HepG2 (cell line): ENCODE measurements at regions not wholly inside any gene's neighbourhood (a gene's known extent, or its start where the extent isn't known, plus 50 kb on each side); places are given as distances from the start of the nearest gene placed in this dataset.

ENCODE experiments used
- ARID5B ChIP-seq: IDR thresholded peaks from 2 replicates; pipeline ENCODE4 v1.4.0; 2020; ENCODE audit warnings: mild to moderate bottlenecking, missing genetic modification reagents
- BCL3 ChIP-seq: sonication (generic); formaldehyde crosslinking; IDR thresholded peaks from 2 replicates; pipeline ENCODE4 v1.5.1; 2020; ENCODE audit warnings: mild to moderate bottlenecking, missing genetic modification reagents, moderate library complexity
- BRCA1 ChIP-seq: sonication (generic); formaldehyde crosslinking; IDR thresholded peaks from 2 replicates; pipeline ENCODE4 v1.4.0; 2020; ENCODE audit warnings: missing genetic modification reagents
- FLYWCH1 ChIP-seq: sonication (generic); formaldehyde crosslinking; IDR thresholded peaks from 2 replicates; pipeline ENCODE4 v1.8.1; 2023; ENCODE audit warnings: mild to moderate bottlenecking, missing genetic modification reagents
- HINFP ChIP-seq: sonication (generic); formaldehyde crosslinking; IDR thresholded peaks from 2 replicates; pipeline ENCODE4 v1.4.0; 2020; ENCODE audit warnings: low read depth, mild to moderate bottlenecking, missing genetic modification reagents
- JUNB ChIP-seq: sonication (generic); formaldehyde crosslinking; IDR thresholded peaks from 2 replicates; pipeline ENCODE4 v1.8.0; 2022; ENCODE audit warnings: missing genetic modification reagents, mild to moderate bottlenecking, borderline replicate concordance
- MAFF ChIP-seq: IDR thresholded peaks from 2 replicates; pipeline ENCODE4 v1.6.1; 2011; ENCODE audit warnings: low read depth, low read length, improper control_type of control experiment
- MEF2D ChIP-seq: sonication (generic); formaldehyde crosslinking; IDR thresholded peaks from 2 replicates; pipeline ENCODE4 v1.5.1; 2020; ENCODE audit warnings: mild to moderate bottlenecking, missing genetic modification reagents
- MIER2 ChIP-seq: IDR thresholded peaks from 2 replicates; pipeline ENCODE4 v1.6.1; 2016; ENCODE audit warnings: missing biosample characterization, missing genetic modification reagents
- NFKB2 ChIP-seq: sonication (generic); formaldehyde crosslinking; IDR thresholded peaks from 2 replicates; pipeline ENCODE4 v1.4.0; 2020; ENCODE audit warnings: missing genetic modification reagents, borderline replicate concordance
- NR3C1 ChIP-seq: sonication (generic); formaldehyde crosslinking; IDR thresholded peaks from 2 replicates; pipeline ENCODE4 v1.4.0; 2020; ENCODE audit warnings: missing genetic modification reagents
- PAWR ChIP-seq: sonication (generic); formaldehyde crosslinking; IDR thresholded peaks from 2 replicates; pipeline ENCODE4 v1.4.0; 2020; ENCODE audit warnings: missing genetic modification reagents, mild to moderate bottlenecking, borderline replicate concordance
- SIN3B ChIP-seq: fragments of 150-350 bp; IDR thresholded peaks from 2 replicates; pipeline ENCODE4 v1.6.1; 2014; ENCODE audit warnings: low read length
- SMAD3 ChIP-seq: sonication (generic); formaldehyde crosslinking; IDR thresholded peaks from 2 replicates; pipeline ENCODE4 v1.4.0; 2020; ENCODE audit warnings: missing genetic modification reagents
- SOX6 ChIP-seq, 2 experiments: fragments of 450-650 bp in 1 of 2; sonication (generic) in 1 of 2; formaldehyde crosslinking in 1 of 2; IDR thresholded peaks; 2 replicates each; pipeline versions ENCODE4 v1.4.0 to v1.6.1; 2017 to 2020; ENCODE audit warnings: antibody characterized with exemption in 1 of 2, mild to moderate bottlenecking in 1 of 2, missing genetic modification reagents in 1 of 2
- ZFP37 ChIP-seq: sonication (generic); formaldehyde crosslinking; IDR thresholded peaks from 2 replicates; pipeline ENCODE4 v1.4.0; 2020; ENCODE audit warnings: missing genetic modification reagents, borderline replicate concordance
- ZNF17 ChIP-seq: sonication (generic); formaldehyde crosslinking; IDR thresholded peaks from 2 replicates; pipeline ENCODE4 v1.5.0; 2020; ENCODE audit warnings: mild to moderate bottlenecking, missing genetic modification reagents
- ZNF251 ChIP-seq: sonication (generic); formaldehyde crosslinking; IDR thresholded peaks from 2 replicates; pipeline ENCODE4 v1.9.0; 2021; ENCODE audit warnings: mild to moderate bottlenecking, missing genetic modification reagents
- ZNF274 ChIP-seq: sonication (generic); formaldehyde crosslinking; IDR thresholded peaks from 2 replicates; pipeline ENCODE4 v1.5.1; 2020; ENCODE audit warnings: mild to moderate bottlenecking, missing genetic modification reagents
- ZNF280B ChIP-seq: sonication (generic); formaldehyde crosslinking; IDR thresholded peaks from 2 replicates; pipeline ENCODE4 v1.5.0; 2020; ENCODE audit warnings: missing genetic modification reagents, mild to moderate bottlenecking, borderline replicate concordance
- ZNF296 ChIP-seq: sonication (generic); formaldehyde crosslinking; conservative IDR thresholded peaks from 2 replicates; pipeline ENCODE4 v1.5.0; 2020; ENCODE audit warnings: mild to moderate bottlenecking, missing genetic modification reagents
- ZNF720 ChIP-seq: sonication (generic); formaldehyde crosslinking; IDR thresholded peaks from 2 replicates; pipeline ENCODE4 v1.4.0; 2020; ENCODE audit warnings: missing genetic modification reagents
- TF ChIP-seq, protein P1 (sequence below): sonication (generic); formaldehyde crosslinking; IDR thresholded peaks from 2 replicates; pipeline ENCODE4 v1.5.0; 2020; ENCODE audit warnings: mild to moderate bottlenecking, low read depth, missing genetic modification reagents, borderline replicate concordance
- TF ChIP-seq, protein P2 (sequence below): sonication (generic); formaldehyde crosslinking; IDR thresholded peaks from 2 replicates; pipeline ENCODE4 v1.8.1; 2023; ENCODE audit warnings: mild to moderate bottlenecking, missing genetic modification reagents, borderline replicate concordance

- TF ChIP-seq ZNF280B (CRISPR knock-in tag) (no peak), JUNB (CRISPR knock-in tag) (no peak), ARID5B (CRISPR knock-in tag) (peak; percentile 93), ZNF251 (CRISPR knock-in tag) (no peak), BRCA1 (CRISPR knock-in tag) (no peak), HINFP (CRISPR knock-in tag) (no peak), SOX6 (IDR thresholded peaks at IDR 0.05) (no peak), SOX6 (CRISPR knock-in tag; IDR thresholded peaks at IDR 0.05) (peak; percentile 97), ZNF296 (CRISPR knock-in tag) (no peak), BCL3 (CRISPR knock-in tag) (no peak), NFKB2 (CRISPR knock-in tag) (no peak), SMAD3 (CRISPR knock-in tag) (no peak), ZFP37 (CRISPR knock-in tag) (no peak), MEF2D (CRISPR knock-in tag) (no peak), SIN3B (no peak), ZNF720 (CRISPR knock-in tag) (no peak), FLYWCH1 (CRISPR knock-in tag) (no peak), MAFF (peak; percentile 33; the same call in 1 of the 2 replicates), PAWR (CRISPR knock-in tag) (no peak), NR3C1 (CRISPR knock-in tag) (no peak), MIER2 (CRISPR knock-in tag) (0 out of 2 replicates have a peak, but pooled peaks have one; percentile 51), ZNF274 (CRISPR knock-in tag) (no peak), ZNF17 (CRISPR knock-in tag) (no peak)
- TF ChIP-seq, protein P1, sequence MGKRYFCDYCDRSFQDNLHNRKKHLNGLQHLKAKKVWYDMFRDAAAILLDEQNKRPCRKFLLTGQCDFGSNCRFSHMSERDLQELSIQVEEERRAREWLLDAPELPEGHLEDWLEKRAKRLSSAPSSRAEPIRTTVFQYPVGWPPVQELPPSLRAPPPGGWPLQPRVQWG (CRISPR knock-in tag) = no peak
- TF ChIP-seq, protein P2, sequence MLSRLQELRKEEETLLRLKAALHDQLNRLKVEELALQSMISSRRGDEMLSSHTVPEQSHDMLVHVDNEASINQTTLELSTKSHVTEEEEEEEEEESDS (CRISPR knock-in tag) = no peak
These were observed 328.4 kb upstream of the NECTIN3 start (continued) for GRCh38 chr3:110743202-110743601.
